ENCODE measurements at regions not wholly inside any gene's neighbourhood (a gene's known extent, or its start where the extent isn't known, plus 50 kb on each side); places are given as distances from the start of the nearest gene placed in this dataset.

DNA sequence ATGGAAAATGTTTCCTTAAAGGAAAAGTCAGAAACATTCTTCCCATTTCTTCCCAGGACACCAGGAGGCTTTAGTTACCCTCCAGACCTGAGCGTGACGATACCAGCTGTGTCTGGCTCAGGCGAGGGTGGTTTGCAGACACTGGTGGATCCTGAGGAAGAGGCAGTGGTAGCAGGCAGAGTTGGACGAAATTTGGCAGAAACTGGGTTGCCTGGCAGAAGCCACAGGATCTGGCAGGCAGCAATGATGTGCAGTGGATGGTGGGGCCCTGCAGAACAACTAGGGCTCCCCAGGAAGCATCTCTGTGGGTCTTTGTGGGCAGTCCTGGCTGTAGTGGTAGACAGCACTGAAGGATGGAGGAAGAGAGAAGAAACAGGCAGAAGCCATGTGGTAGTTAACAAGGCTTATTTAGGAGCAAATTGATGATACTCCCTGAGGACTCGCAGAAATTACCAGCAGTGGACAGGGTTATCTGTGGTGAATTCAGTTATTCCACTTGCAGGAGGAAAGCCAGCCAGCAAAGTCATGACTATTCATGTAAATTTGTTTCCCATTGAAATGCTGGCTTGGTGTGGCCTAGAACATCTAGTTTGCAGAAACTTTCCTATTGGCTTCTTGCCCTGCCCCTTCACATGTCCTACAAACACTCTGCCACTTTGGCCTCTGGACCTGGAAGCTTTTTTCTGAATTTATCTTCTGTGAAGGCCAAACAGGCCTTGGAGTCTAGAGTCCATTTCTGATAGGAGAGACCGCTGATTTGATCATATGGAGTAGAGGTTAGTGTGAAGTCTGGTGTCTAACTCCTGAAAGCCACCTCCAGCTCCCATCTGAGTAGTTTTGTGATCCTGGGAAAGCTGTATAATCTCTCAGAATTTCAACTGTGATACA is 212.0 kb downstream of the DMRT2 start:
- Histone ChIP-seq H2AFZ (ENCODE audit: low read depth, low read length) (no peak overlapping the region), H3K4me2 (ENCODE audit: insufficient read depth, low read length) (no peak overlapping the region), H3K4me1 (ENCODE audit: control insufficient read depth, extremely low read depth, insufficient read depth, low read length) (no peaks in the 10 kb centered on the region), H3K27me3 (ENCODE audit: control insufficient read depth in 2 of 2, insufficient read depth in 2 of 2, low read length in 2 of 2) (no peaks in the 10 kb centered on the region), H3K4me3 (replicated peaks in 1 of 3; ENCODE audit: insufficient read depth in 1 of 3, low read depth in 1 of 3, low read length in 3 of 3) (no peak overlapping the region), H3K9ac (replicated peaks; ENCODE audit: extremely low read depth, insufficient read depth, low read length) (no peak overlapping the region), H3K9me1 (replicated peaks; ENCODE audit: control insufficient read depth, extremely low read depth, insufficient read depth, low read length) (no peaks in the 10 kb centered on the region), H3K79me2 (ENCODE audit: control insufficient read depth, insufficient read depth, low read length) (no peaks in the 10 kb centered on the region), H3K27ac (ENCODE audit: insufficient read depth, low read depth, low read length) (no peak overlapping the region), H3K36me3 (ENCODE audit: control insufficient read depth in 2 of 2, extremely low read depth in 1 of 2, insufficient read depth in 2 of 2, low read length in 2 of 2) (no peaks in the 10 kb centered on the region), H4K20me1 (replicated peaks; ENCODE audit: control insufficient read depth, extremely low read depth, insufficient read depth, low read length) (no peaks in the 10 kb centered on the region), H3K9me3 (replicated peaks; ENCODE audit: control insufficient read depth, insufficient read depth, low read length) (peaks cover 6% of the 10 kb centered on the region)
- POLR2A ChIA-PET: no interaction called here
- BruUV-seq (replicated peaks): no TSS peak
- CTCF ChIA-PET: no interaction called here
- DNase-seq (ENCODE audit: low read depth, low spot score) (no peak), FAIRE-seq (no peak)
- no peak for TF ChIP-seq GATA2 (IDR thresholded peaks at IDR 0.05; ENCODE audit: insufficient read depth, insufficient read length, low read depth, low read length)
- no peak for TF ChIP-seq MYC (IDR thresholded peaks at IDR 0.05; ENCODE audit: low read depth, low read length)
- TF ChIP-seq JUN (IDR thresholded peaks at IDR 0.05; ENCODE audit: borderline replicate concordance, insufficient read depth, insufficient read length, low read depth): no peak
- no peak for TF ChIP-seq EZH2 (IDR thresholded peaks at IDR 0.05; ENCODE audit: borderline replicate concordance, low read depth, low read length, severe bottlenecking)
- TF ChIP-seq, protein P1, sequence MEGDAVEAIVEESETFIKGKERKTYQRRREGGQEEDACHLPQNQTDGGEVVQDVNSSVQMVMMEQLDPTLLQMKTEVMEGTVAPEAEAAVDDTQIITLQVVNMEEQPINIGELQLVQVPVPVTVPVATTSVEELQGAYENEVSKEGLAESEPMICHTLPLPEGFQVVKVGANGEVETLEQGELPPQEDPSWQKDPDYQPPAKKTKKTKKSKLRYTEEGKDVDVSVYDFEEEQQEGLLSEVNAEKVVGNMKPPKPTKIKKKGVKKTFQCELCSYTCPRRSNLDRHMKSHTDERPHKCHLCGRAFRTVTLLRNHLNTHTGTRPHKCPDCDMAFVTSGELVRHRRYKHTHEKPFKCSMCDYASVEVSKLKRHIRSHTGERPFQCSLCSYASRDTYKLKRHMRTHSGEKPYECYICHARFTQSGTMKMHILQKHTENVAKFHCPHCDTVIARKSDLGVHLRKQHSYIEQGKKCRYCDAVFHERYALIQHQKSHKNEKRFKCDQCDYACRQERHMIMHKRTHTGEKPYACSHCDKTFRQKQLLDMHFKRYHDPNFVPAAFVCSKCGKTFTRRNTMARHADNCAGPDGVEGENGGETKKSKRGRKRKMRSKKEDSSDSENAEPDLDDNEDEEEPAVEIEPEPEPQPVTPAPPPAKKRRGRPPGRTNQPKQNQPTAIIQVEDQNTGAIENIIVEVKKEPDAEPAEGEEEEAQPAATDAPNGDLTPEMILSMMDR (IDR thresholded peaks at IDR 0.05; ENCODE audit: extremely low read depth in 1 of 2, insufficient read depth in 1 of 2, low read depth in 1 of 2, low read length in 2 of 2): no peak
- no peak for TF ChIP-seq POLR2A (IDR thresholded peaks at IDR 0.05; ENCODE audit: low read depth, low read length)
- no peak for TF ChIP-seq POLR2AphosphoS5 (IDR thresholded peaks at IDR 0.05; ENCODE audit: insufficient read depth, low read depth, low read length)
- TF ChIP-seq, protein P2, sequence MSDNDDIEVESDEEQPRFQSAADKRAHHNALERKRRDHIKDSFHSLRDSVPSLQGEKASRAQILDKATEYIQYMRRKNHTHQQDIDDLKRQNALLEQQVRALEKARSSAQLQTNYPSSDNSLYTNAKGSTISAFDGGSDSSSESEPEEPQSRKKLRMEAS (IDR thresholded peaks at IDR 0.05; ENCODE audit: insufficient read depth, insufficient read length): no peak
- intact Hi-C loops (cut with micrococcal nuclease): no loop called here
- dilution Hi-C loops (cut with MboI; ENCODE audit: extremely low pct_ligation_motif_present, low sequenced_read_pairs): no loop called here

All from endothelial cell of umbilical vein (primary cell).